ENCODE measurements at regions not wholly inside any gene's neighbourhood (a gene's known extent, or its start where the extent isn't known, plus 50 kb on each side); places are given as distances from the start of the nearest gene placed in this dataset.

DNA sequence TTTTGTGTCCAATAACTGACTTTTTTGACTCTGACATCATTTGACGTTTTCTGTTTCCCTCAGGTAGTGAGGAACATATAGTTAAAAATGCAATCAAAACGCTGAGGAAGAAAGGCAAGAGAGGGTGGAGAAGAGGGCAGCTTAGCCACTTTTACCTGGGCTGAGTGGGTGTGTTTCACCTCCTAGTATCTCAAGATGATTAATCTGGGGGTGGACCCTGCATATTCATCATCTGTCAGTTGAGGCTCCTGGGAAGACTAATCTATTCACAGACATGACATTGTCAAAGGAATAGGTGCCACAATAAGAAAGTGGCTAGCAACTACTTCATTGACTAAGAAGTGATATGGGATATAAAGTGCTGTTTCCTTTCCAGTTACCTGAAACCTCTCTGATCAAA, 331.5 kb upstream of the RARB start:
- no peak for TF ChIP-seq POLR2A (IDR thresholded peaks at IDR 0.05; ENCODE audit: control extremely low read depth in 1 of 2, low read depth in 2 of 2, low read length in 2 of 2)
- TF ChIP-seq, protein P1, sequence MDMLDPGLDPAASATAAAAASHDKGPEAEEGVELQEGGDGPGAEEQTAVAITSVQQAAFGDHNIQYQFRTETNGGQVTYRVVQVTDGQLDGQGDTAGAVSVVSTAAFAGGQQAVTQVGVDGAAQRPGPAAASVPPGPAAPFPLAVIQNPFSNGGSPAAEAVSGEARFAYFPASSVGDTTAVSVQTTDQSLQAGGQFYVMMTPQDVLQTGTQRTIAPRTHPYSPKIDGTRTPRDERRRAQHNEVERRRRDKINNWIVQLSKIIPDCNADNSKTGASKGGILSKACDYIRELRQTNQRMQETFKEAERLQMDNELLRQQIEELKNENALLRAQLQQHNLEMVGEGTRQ (IDR thresholded peaks at IDR 0.05; ENCODE audit: low read length): no peak
- TF ChIP-seq MAFK (IDR thresholded peaks at IDR 0.05; ENCODE audit: low read depth, low read length): no peak
- TF ChIP-seq PHF8 (conservative IDR thresholded peaks at IDR 0.05; ENCODE audit: low read depth, low read length): no peak
- no peak for TF ChIP-seq KDM4A (IDR thresholded peaks at IDR 0.05; ENCODE audit: low read depth, low read length, severe bottlenecking)
- TF ChIP-seq, protein P2, sequence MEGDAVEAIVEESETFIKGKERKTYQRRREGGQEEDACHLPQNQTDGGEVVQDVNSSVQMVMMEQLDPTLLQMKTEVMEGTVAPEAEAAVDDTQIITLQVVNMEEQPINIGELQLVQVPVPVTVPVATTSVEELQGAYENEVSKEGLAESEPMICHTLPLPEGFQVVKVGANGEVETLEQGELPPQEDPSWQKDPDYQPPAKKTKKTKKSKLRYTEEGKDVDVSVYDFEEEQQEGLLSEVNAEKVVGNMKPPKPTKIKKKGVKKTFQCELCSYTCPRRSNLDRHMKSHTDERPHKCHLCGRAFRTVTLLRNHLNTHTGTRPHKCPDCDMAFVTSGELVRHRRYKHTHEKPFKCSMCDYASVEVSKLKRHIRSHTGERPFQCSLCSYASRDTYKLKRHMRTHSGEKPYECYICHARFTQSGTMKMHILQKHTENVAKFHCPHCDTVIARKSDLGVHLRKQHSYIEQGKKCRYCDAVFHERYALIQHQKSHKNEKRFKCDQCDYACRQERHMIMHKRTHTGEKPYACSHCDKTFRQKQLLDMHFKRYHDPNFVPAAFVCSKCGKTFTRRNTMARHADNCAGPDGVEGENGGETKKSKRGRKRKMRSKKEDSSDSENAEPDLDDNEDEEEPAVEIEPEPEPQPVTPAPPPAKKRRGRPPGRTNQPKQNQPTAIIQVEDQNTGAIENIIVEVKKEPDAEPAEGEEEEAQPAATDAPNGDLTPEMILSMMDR (IDR thresholded peaks at IDR 0.05; ENCODE audit: control extremely low read depth in 1 of 3, insufficient read depth in 1 of 3, low read depth in 1 of 3, low read length in 3 of 3): no peak
- TF ChIP-seq BCL11A (IDR thresholded peaks at IDR 0.05; ENCODE audit: low read depth in 2 of 2, low read length in 2 of 2): no peak
- TF ChIP-seq SIX5 (IDR thresholded peaks at IDR 0.05; ENCODE audit: low read depth, low read length): no peak

Data from H1 (cell line).